ENCODE measurements at regions not wholly inside any gene's neighbourhood (a gene's known extent, or its start where the extent isn't known, plus 50 kb on each side); places are given as distances from the start of the nearest gene placed in this dataset.

GRCh38 chr3:103752986-103753385 lies 1318.2 kb downstream of the ZPLD1 start:
- DNase-seq (ENCODE audit: low spot score), result no peak
- H3K27me3 Mint-ChIP-seq (ENCODE audit: low read depth), result no peaks in the 10 kb centered on the region
- TF ChIP-seq CTCF (IDR thresholded peaks at IDR 0.05), result no peak
- H3K4me3 Mint-ChIP-seq (ENCODE audit: unreplicated experiment), result no peak overlapping the region
- H3K9me3 Mint-ChIP-seq (ENCODE audit: low read depth), result no peaks in the 10 kb centered on the region
- no peak overlapping the region for H3K27ac Mint-ChIP-seq (ENCODE audit: unreplicated experiment)
- H3K36me3 Mint-ChIP-seq (ENCODE audit: low read depth), result no peaks in the 10 kb centered on the region
- no peaks in the 10 kb centered on the region for H3K4me1 Mint-ChIP-seq (ENCODE audit: low read depth)

GRCh38 chr3:103767635-103768034 lies 1332.8 kb downstream of the ZPLD1 start:
- H3K9me3 Mint-ChIP-seq (ENCODE audit: low read depth), result peaks cover 10% of the 10 kb centered on the region
- TF ChIP-seq CTCF (IDR thresholded peaks at IDR 0.05), result no peak
- DNase-seq (ENCODE audit: low spot score), result no peak
- peaks cover 15% of the 10 kb centered on the region for H3K27me3 Mint-ChIP-seq (ENCODE audit: low read depth)
- no peak overlapping the region for H3K4me3 Mint-ChIP-seq (ENCODE audit: unreplicated experiment)
- H3K4me1 Mint-ChIP-seq (ENCODE audit: low read depth), result no peaks in the 10 kb centered on the region
- peaks cover 2% of the 10 kb centered on the region for H3K36me3 Mint-ChIP-seq (ENCODE audit: low read depth)
- H3K27ac Mint-ChIP-seq (ENCODE audit: unreplicated experiment), result no peak overlapping the region

- no peaks in the 10 kb centered on the region for H3K36me3 Mint-ChIP-seq (ENCODE audit: low read depth)
- no peaks in the 10 kb centered on the region for H3K27me3 Mint-ChIP-seq (ENCODE audit: low read depth)
- H3K4me3 Mint-ChIP-seq (ENCODE audit: unreplicated experiment), result no peak overlapping the region
- H3K27ac Mint-ChIP-seq (ENCODE audit: unreplicated experiment), result no peak overlapping the region
- DNase-seq (ENCODE audit: low spot score), result no peak
- no peaks in the 10 kb centered on the region for H3K9me3 Mint-ChIP-seq (ENCODE audit: low read depth)
- TF ChIP-seq CTCF (IDR thresholded peaks at IDR 0.05), result no peak
- H3K4me1 Mint-ChIP-seq (ENCODE audit: low read depth), result no peaks in the 10 kb centered on the region
These were observed 1350.2 kb downstream of the ZPLD1 start for GRCh38 chr3:103785017-103785416.

- Mint-ChIP-seq H3K27ac (ENCODE audit: unreplicated experiment) (no peak overlapping the region), H3K9me3 (ENCODE audit: low read depth) (peaks cover 2% of the 10 kb centered on the region), H3K36me3 (ENCODE audit: low read depth) (no peaks in the 10 kb centered on the region), H3K27me3 (ENCODE audit: low read depth) (no peaks in the 10 kb centered on the region), H3K4me3 (ENCODE audit: unreplicated experiment) (no peak overlapping the region), H3K4me1 (ENCODE audit: low read depth) (no peaks in the 10 kb centered on the region)
- no peak for DNase-seq (ENCODE audit: low spot score)
- no peak for TF ChIP-seq CTCF (IDR thresholded peaks at IDR 0.05)
These were observed 1350.7 kb downstream of the ZPLD1 start for GRCh38 chr3:103785537-103785936.

- Mint-ChIP-seq H3K36me3 (ENCODE audit: low read depth) (no peaks in the 10 kb centered on the region), H3K9me3 (ENCODE audit: low read depth) (peaks cover 4% of the 10 kb centered on the region), H3K27me3 (ENCODE audit: low read depth) (no peaks in the 10 kb centered on the region), H3K4me3 (ENCODE audit: unreplicated experiment) (no peak overlapping the region), H3K4me1 (ENCODE audit: low read depth) (no peaks in the 10 kb centered on the region), H3K27ac (ENCODE audit: unreplicated experiment) (no peak overlapping the region)
- no peak for TF ChIP-seq CTCF (IDR thresholded peaks at IDR 0.05)
- no peak for DNase-seq (ENCODE audit: low spot score)
These were observed 1351.5 kb downstream of the ZPLD1 start for GRCh38 chr3:103786296-103786695.
